Activated CD4-positive, alpha-beta T cell treated with anti-CD3 and anti-CD28 coated beads, Interleukin-2, amount 10 ng/mL, durations not matched to agents 24 days and 14 days (primary cell): ENCODE measurements at regions not wholly inside any gene's neighbourhood (a gene's known extent, or its start where the extent isn't known, plus 50 kb on each side); places are given as distances from the start of the nearest gene placed in this dataset.
"Not testable (repeated sequence)": the region's sequence is repeated elsewhere in the genome, so short reads cannot be mapped to it uniquely, and the experiment has no call there.

ENCODE experiments used
- DNase-seq: peaks from one replicate; pipeline ENCODE4 v3.0.0; 2022
- H3K27ac Mint-ChIP-seq: one replicate; pipeline ENCODE4 v1.8.0; 2022; ENCODE audit warnings: mild to moderate bottlenecking, mixed read lengths
- H3K27me3 Mint-ChIP-seq: one replicate; pipeline ENCODE4 v1.8.0; 2022; ENCODE audit warnings: mixed read lengths
- H3K36me3 Mint-ChIP-seq: one replicate; pipeline ENCODE4 v1.8.0; 2022; ENCODE audit warnings: low read depth, mild to moderate bottlenecking, mixed read lengths
- H3K4me1 Mint-ChIP-seq: one replicate; pipeline ENCODE4 v1.8.0; 2021; ENCODE audit warnings: mixed read lengths
- H3K4me3 Mint-ChIP-seq: one replicate; pipeline ENCODE4 v1.8.0; 2022; ENCODE audit warnings: mild to moderate bottlenecking, moderate library complexity, mixed read lengths
- H3K9me3 Mint-ChIP-seq: one replicate; pipeline ENCODE4 v1.8.0; 2021; ENCODE audit warnings: mixed read lengths
- intact Hi-C: fragments of 100-400 bp; cut with micrococcal nuclease; formaldehyde crosslinking; loops from one replicate; pipeline ENCODE4 v1.15.1; 2023

- H3K36me3 Mint-ChIP-seq, result no peaks in the 10 kb centered on the region
- H3K27ac Mint-ChIP-seq, result no peak overlapping the region
- no peak overlapping the region for H3K4me3 Mint-ChIP-seq
- intact Hi-C loops, result no loop called here
- no peak for DNase-seq
- peaks cover 4% of the 10 kb centered on the region for H3K27me3 Mint-ChIP-seq
- peaks cover 6% of the 10 kb centered on the region for H3K9me3 Mint-ChIP-seq
- H3K4me1 Mint-ChIP-seq, result no peaks in the 10 kb centered on the region
Measured at GRCh38 chr2:224169847-224170246, 130.8 kb upstream of the SERPINE2 start.

GRCh38 chr2:224167781-224168180 lies 128.7 kb upstream of the SERPINE2 start:
- H3K36me3 Mint-ChIP-seq, H3K4me1 Mint-ChIP-seq, H3K4me3 Mint-ChIP-seq, DNase-seq, H3K27ac Mint-ChIP-seq, H3K27me3 Mint-ChIP-seq, intact Hi-C loops: not testable (repeated sequence)
- peaks cover 18% of the 10 kb centered on the region for H3K9me3 Mint-ChIP-seq

DNA sequence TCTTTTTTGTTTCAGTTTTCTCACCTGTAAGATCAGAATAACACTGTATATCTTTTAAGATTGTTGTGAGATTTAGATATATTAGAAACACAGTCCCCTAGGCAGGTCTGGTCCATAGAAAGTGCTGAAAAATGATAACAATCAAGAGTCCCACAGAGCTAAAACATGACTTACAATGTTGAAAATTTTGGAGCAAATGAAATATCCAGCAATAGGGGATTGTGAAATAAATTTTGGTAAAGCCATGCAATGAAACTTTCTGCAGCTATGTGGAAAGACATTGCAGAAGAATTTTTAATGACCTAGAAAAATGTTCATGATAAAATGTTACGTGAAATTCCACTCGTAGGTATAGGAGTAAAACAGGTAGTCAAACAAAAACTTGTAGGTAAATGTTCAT lies 127.6 kb upstream of the SERPINE2 start:
- Mint-ChIP-seq H3K27me3 (peaks cover 5% of the 10 kb centered on the region), H3K36me3 (no peaks in the 10 kb centered on the region), H3K4me3 (no peak overlapping the region), H3K9me3 (peaks cover 18% of the 10 kb centered on the region), H3K4me1 (peaks cover 5% of the 10 kb centered on the region), H3K27ac (no peak overlapping the region)
- DNase-seq, result no peak
- intact Hi-C loops, result no loop called here

GRCh38 chr2:224165901-224166319 lies 126.8 kb upstream of the SERPINE2 start:
- no peak for DNase-seq
- no peaks in the 10 kb centered on the region for H3K36me3 Mint-ChIP-seq
- no peak overlapping the region for H3K27ac Mint-ChIP-seq
- peaks cover 18% of the 10 kb centered on the region for H3K9me3 Mint-ChIP-seq
- no peak overlapping the region for H3K4me3 Mint-ChIP-seq
- peaks cover 5% of the 10 kb centered on the region for H3K27me3 Mint-ChIP-seq
- intact Hi-C loops, result no loop called here
- peaks cover 5% of the 10 kb centered on the region for H3K4me1 Mint-ChIP-seq

DNA sequence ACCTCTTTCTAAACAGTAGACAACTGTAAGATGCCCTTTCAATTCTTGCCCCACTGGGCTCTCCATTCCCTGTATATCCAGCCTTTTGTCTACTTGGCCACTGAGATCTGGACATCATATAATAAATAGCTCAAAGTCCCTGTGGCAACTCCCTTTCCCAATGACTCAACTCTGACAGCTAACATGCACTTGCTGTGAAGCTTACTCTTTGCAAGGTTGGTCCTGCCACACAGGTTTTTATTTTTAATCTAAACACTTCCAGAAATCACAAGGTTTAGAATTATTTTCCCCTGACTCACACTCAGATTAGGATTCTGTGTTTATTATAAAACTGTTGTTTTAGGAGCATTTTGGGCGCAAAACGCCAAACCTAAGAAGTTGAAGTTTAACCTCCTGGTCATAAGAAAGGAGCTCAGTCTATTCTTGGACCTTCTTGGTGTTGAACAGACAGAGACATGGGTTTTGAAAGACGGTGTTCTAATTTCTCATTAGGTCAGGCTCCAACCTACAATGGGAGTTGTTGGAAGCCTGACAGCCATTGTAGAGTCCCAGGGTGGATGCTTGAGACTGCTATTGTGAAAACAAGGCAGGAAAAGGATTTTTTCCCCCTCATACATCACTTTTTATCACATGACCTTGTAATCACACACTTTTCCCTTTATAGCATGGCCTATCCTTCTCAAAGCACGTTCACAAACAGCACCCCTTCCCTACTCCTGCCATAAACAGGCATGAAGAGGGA lies 124.7 kb upstream of the SERPINE2 start:
- H3K4me1 Mint-ChIP-seq, result peaks cover 5% of the 10 kb centered on the region
- H3K9me3 Mint-ChIP-seq, result peaks cover 16% of the 10 kb centered on the region
- H3K36me3 Mint-ChIP-seq, result no peaks in the 10 kb centered on the region
- H3K27ac Mint-ChIP-seq, result no peak overlapping the region
- peaks cover 5% of the 10 kb centered on the region for H3K27me3 Mint-ChIP-seq
- no peak for DNase-seq
- intact Hi-C loops, result no loop called here
- H3K4me3 Mint-ChIP-seq, result no peak overlapping the region

- intact Hi-C loops, result no loop called here
- H3K4me3 Mint-ChIP-seq, result no peak overlapping the region
Measured at GRCh38 chr2:224162122-224162521, 123.0 kb upstream of the SERPINE2 start.

GRCh38 chr2:224161712-224162111 lies 122.6 kb upstream of the SERPINE2 start:
- peaks cover 5% of the 10 kb centered on the region for H3K4me1 Mint-ChIP-seq
- peaks cover 14% of the 10 kb centered on the region for H3K9me3 Mint-ChIP-seq
- peaks cover 4% of the 10 kb centered on the region for H3K27me3 Mint-ChIP-seq
- H3K36me3 Mint-ChIP-seq, result no peaks in the 10 kb centered on the region
- no peak overlapping the region for H3K27ac Mint-ChIP-seq
- no peak for DNase-seq
- H3K4me3 Mint-ChIP-seq, result no peak overlapping the region
- intact Hi-C loops, result no loop called here

More at GRCh38 chr2:224162122-224162521, 123.0 kb upstream of the SERPINE2 start:
- H3K9me3 Mint-ChIP-seq, result peaks cover 14% of the 10 kb centered on the region
- H3K27ac Mint-ChIP-seq, result no peak overlapping the region
- H3K4me1 Mint-ChIP-seq, result peaks cover 5% of the 10 kb centered on the region
- peaks cover 4% of the 10 kb centered on the region for H3K27me3 Mint-ChIP-seq
- H3K36me3 Mint-ChIP-seq, result no peaks in the 10 kb centered on the region
- no peak for DNase-seq

DNA sequence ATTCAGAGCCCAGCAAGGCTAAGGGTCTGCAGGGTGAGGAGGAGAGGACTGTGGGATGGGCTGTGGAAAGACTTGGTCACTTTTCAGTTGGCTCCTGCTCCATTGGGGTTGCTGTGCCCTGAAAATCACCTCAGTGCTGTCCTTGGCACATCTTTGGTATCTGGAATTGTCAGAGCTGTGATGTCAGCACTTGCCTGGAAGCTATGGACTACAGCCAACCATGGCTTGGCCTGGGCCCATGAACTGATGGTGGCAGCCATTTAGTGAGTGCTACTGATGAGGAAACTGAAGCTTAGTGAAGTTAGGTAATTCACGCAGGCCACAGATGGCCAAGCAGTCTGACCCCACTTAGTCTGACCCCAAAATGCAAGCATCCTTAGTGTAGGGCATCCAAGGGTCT lies 121.8 kb upstream of the SERPINE2 start:
- DNase-seq, result no peak
- H3K4me3 Mint-ChIP-seq, result no peak overlapping the region
- peaks cover 4% of the 10 kb centered on the region for H3K27me3 Mint-ChIP-seq
- no peaks in the 10 kb centered on the region for H3K36me3 Mint-ChIP-seq
- H3K9me3 Mint-ChIP-seq, result peaks cover 14% of the 10 kb centered on the region
- no peak overlapping the region for H3K27ac Mint-ChIP-seq
- peaks cover 5% of the 10 kb centered on the region for H3K4me1 Mint-ChIP-seq
- intact Hi-C loops, result no loop called here

DNA sequence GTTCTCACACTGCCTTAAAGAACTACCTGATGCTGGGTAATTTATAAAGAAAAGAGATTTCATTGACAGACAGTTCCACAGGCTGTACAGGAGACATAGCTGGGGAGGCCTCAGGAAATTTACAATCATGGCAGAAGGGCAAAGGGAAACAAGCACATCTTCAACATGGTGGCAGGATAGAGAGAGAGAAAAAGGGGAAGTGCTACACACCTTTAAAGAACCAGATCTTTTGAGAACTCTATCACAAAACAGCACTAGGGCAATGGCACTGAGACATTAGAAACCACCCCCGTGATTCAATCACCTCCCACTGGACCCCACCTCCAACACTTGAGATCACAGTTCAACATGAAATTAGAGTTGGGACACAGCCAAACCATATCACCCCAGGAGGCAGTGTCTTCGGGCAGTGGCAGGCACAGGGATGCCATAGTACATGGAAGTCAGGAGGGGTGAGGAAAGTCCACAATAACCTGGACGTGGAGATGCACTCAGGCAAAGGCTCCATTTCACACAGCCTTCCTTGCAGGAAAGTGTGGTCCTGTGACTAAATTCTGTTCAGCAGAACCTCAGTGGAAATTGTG lies 120.4 kb upstream of the SERPINE2 start:
- Mint-ChIP-seq H3K27ac (no peak overlapping the region), H3K36me3 (no peaks in the 10 kb centered on the region), H3K9me3 (peaks cover 9% of the 10 kb centered on the region), H3K4me3 (no peak overlapping the region), H3K4me1 (peaks cover 5% of the 10 kb centered on the region), H3K27me3 (no peaks in the 10 kb centered on the region)
- DNase-seq, result no peak
- intact Hi-C loops, result no loop called here

GRCh38 chr2:224158831-224159230 lies 119.7 kb upstream of the SERPINE2 start:
- Mint-ChIP-seq H3K4me3 (no peak overlapping the region), H3K9me3 (peaks cover 5% of the 10 kb centered on the region), H3K4me1 (peaks cover 5% of the 10 kb centered on the region), H3K36me3 (no peaks in the 10 kb centered on the region), H3K27ac (no peak overlapping the region), H3K27me3 (no peaks in the 10 kb centered on the region)
- intact Hi-C loops, result no loop called here
- no peak for DNase-seq

DNA sequence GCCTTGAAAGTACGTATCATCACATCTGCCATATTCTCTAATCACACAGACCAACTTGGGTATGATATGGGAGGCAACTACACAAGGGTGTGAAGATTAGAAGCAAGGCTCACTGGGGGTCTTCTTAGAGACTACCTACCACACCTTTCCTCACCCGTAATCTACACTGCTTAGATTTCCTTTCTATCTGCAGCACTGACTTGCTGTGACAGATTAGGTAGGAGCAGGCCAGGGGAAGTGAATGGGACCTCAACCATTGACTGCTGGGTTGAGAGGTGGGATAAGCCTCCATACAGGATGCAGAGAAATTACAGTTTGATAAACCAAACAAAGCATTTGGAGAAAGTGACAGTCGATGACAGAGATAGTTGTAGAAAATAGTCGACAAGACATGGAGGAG lies 119.0 kb upstream of the SERPINE2 start:
- no peaks in the 10 kb centered on the region for H3K9me3 Mint-ChIP-seq
- H3K36me3 Mint-ChIP-seq, result no peaks in the 10 kb centered on the region
- H3K27ac Mint-ChIP-seq, result no peak overlapping the region
- no peak overlapping the region for H3K4me3 Mint-ChIP-seq
- peaks cover 5% of the 10 kb centered on the region for H3K4me1 Mint-ChIP-seq
- no peaks in the 10 kb centered on the region for H3K27me3 Mint-ChIP-seq
- no peak for DNase-seq
- intact Hi-C loops, result no loop called here

GRCh38 chr2:224157655-224158054 lies 118.6 kb upstream of the SERPINE2 start:
- Mint-ChIP-seq H3K9me3 (no peaks in the 10 kb centered on the region), H3K36me3 (no peaks in the 10 kb centered on the region), H3K27me3 (no peaks in the 10 kb centered on the region), H3K27ac (no peak overlapping the region), H3K4me1 (peaks cover 5% of the 10 kb centered on the region), H3K4me3 (no peak overlapping the region)
- intact Hi-C loops, result no loop called here
- DNase-seq, result no peak

DNA sequence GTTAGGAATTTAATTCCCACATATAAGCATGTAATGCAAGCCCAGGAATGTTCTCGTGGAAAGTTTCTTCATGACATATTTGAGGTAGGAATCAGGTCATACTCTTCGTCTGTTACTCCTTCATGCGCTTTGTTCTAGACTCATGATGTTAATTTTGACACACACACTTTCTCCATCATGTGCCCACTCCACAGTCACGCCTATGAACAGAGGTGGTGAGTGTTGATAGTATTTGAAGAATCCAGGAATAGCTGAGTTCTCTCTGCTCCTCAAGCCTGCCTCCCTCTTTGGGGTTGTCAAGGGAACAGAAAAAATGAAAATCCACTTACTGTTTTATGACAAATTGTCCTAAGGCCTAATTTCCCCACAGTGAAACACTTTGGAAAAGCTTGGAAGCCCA lies 117.3 kb upstream of the SERPINE2 start:
- Mint-ChIP-seq H3K4me3 (no peak overlapping the region), H3K27ac (no peak overlapping the region), H3K4me1 (no peaks in the 10 kb centered on the region), H3K36me3 (no peaks in the 10 kb centered on the region), H3K9me3 (no peaks in the 10 kb centered on the region), H3K27me3 (peaks cover 2% of the 10 kb centered on the region)
- intact Hi-C loops, result no loop called here
- DNase-seq, result no peak

DNA sequence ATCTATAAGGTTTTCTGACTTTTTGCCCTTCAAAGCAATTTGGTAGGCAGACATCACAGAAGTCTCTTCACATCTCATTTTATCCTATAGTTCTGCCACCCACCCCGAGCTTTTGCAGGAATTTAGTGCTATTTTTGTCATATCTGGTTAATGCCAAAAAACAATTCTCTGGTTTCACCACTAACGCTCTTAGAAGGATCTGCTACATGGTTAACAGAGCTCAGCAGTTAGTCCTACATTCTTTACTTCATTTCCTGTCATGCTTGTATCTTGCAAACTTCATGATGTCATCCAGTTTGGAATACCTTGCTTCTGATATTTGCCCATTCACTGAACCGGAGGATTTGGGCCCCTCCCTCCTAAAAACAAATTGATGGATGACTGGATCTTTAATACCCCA lies 116.8 kb upstream of the SERPINE2 start:
- Mint-ChIP-seq H3K27me3 (peaks cover 2% of the 10 kb centered on the region), H3K4me1 (no peaks in the 10 kb centered on the region), H3K9me3 (no peaks in the 10 kb centered on the region), H3K36me3 (no peaks in the 10 kb centered on the region), H3K27ac (no peak overlapping the region), H3K4me3 (no peak overlapping the region)
- no peak for DNase-seq
- intact Hi-C loops, result no loop called here

DNA sequence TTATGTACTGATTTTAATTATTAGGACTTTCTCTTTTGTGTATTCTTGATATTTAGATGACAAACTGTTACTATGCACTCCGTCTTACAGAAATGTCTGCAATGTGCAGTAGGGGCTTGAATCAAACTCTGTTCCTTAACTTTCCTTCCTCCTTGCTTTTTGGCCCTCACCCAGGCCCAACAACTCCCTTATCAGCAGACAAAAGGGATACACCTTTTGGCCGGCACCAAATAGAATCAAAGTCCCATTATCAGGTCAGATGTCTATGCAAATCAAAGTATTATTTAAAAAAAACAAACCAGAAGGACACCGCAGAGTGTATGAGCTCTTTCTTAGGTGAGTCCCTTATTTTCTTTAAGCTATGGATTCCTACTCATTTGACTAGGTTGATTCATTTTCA lies 116.3 kb upstream of the SERPINE2 start:
- Mint-ChIP-seq H3K27me3 (peaks cover 2% of the 10 kb centered on the region), H3K4me1 (no peaks in the 10 kb centered on the region), H3K36me3 (no peaks in the 10 kb centered on the region), H3K9me3 (no peaks in the 10 kb centered on the region), H3K27ac (no peak overlapping the region), H3K4me3 (no peak overlapping the region)
- DNase-seq, result no peak
- intact Hi-C loops, result no loop called here
